K562 (cell line): ENCODE measurements at regions not wholly inside any gene's neighbourhood (a gene's known extent, or its start where the extent isn't known, plus 50 kb on each side); places are given as distances from the start of the nearest gene placed in this dataset.

ENCODE experiments used
- HEY1 ChIP-seq: fragments of 250-450 bp; sonication (Bioruptor Pico); IDR thresholded peaks from 2 replicates; pipeline ENCODE4 v1.5.0; 2020; ENCODE audit warnings: mild to moderate bottlenecking, moderate library complexity, borderline replicate concordance
- HNRNPK ChIP-seq: fragments of 200-400 bp; formaldehyde crosslinking; IDR thresholded peaks from one replicate; pipeline ENCODE4 v1.6.1; 2018; ENCODE audit warnings: mild to moderate bottlenecking, low read depth, low read length; ENCODE audit not compliant: poor library complexity, severe bottlenecking
- MECOM ChIP-seq: fragments of 250-450 bp; sonication (Bioruptor Pico); IDR thresholded peaks from 2 replicates; pipeline ENCODE4 v1.8.0; 2022; ENCODE audit warnings: inconsistent platforms
- NR2F6 ChIP-seq: fragments of 450-650 bp; formaldehyde crosslinking; IDR thresholded peaks from 2 replicates; pipeline ENCODE4 v1.4.0; 2020; ENCODE audit warnings: mild to moderate bottlenecking
- PTBP1 ChIP-seq: fragments of 200-400 bp; formaldehyde crosslinking; IDR thresholded peaks from 2 replicates; pipeline ENCODE4 v1.6.1; 2017; ENCODE audit warnings: low read depth, low read length
- RBM39 ChIP-seq: fragments of 200-400 bp; formaldehyde crosslinking; optimal IDR thresholded peaks from 2 replicates; pipeline ENCODE3; 2018; ENCODE audit warnings: low read depth, low read length
- SMC3 ChIP-seq: conservative IDR thresholded peaks from 2 replicates; pipeline ENCODE4 v1.6.1; 2011; ENCODE audit warnings: low read depth, low read length, improper control_type of control experiment; ENCODE audit not compliant: insufficient read depth
- TAL1 ChIP-seq: fragments of 450-650 bp; IDR thresholded peaks from 2 replicates; pipeline ENCODE4 v1.6.1; 2016; ENCODE audit warnings: mild to moderate bottlenecking
- ZNF165 ChIP-seq: fragments of 250-450 bp; sonication (Bioruptor Pico); IDR thresholded peaks from 2 replicates; pipeline ENCODE4 v1.4.0; 2020; ENCODE audit warnings: borderline replicate concordance
- ZNF212 ChIP-seq: fragments of 450-650 bp; formaldehyde crosslinking; IDR thresholded peaks from 2 replicates; pipeline ENCODE4 v1.4.0; 2020; ENCODE audit warnings: mild to moderate bottlenecking
- ZNF780A ChIP-seq: fragments of 250-450 bp; sonication (Bioruptor Pico); IDR thresholded peaks from 2 replicates; pipeline ENCODE4 v1.5.0; 2021; ENCODE audit warnings: mild to moderate bottlenecking
- TF ChIP-seq, protein P1 (sequence below): sonication (generic); formaldehyde crosslinking; IDR thresholded peaks from 2 replicates; pipeline ENCODE4 v1.8.0; 2022; ENCODE audit warnings: mild to moderate bottlenecking, missing genetic modification reagents

DNA sequence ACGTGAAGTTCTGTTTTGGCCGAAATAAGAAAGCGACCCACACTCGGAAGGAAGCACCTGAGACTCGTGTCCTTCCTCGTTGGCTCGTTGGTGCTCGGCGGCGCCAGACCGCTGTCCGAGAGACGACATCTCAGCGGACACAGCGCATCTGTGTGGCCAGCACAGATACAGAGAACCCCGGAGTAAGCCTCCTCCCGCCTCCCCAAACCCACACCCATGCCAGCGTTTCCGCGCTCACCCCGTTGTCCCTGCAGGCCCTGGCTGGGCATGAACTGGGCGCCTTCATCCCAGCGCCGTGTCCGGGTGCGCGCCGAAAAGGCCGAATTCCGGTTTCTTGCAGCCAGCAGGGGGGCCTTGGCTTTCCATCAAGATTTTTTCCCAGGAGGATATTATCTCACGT lies 127.6 kb downstream of the SOX1 start (continued):
- TF ChIP-seq HNRNPK, result no peak
- TF ChIP-seq ZNF780A, result no peak
- no peak for TF ChIP-seq TAL1
- no peak for TF ChIP-seq HEY1 (CRISPR knock-in tag)
- TF ChIP-seq PTBP1, result no peak
- no peak for TF ChIP-seq RBM39
- TF ChIP-seq, protein P1, sequence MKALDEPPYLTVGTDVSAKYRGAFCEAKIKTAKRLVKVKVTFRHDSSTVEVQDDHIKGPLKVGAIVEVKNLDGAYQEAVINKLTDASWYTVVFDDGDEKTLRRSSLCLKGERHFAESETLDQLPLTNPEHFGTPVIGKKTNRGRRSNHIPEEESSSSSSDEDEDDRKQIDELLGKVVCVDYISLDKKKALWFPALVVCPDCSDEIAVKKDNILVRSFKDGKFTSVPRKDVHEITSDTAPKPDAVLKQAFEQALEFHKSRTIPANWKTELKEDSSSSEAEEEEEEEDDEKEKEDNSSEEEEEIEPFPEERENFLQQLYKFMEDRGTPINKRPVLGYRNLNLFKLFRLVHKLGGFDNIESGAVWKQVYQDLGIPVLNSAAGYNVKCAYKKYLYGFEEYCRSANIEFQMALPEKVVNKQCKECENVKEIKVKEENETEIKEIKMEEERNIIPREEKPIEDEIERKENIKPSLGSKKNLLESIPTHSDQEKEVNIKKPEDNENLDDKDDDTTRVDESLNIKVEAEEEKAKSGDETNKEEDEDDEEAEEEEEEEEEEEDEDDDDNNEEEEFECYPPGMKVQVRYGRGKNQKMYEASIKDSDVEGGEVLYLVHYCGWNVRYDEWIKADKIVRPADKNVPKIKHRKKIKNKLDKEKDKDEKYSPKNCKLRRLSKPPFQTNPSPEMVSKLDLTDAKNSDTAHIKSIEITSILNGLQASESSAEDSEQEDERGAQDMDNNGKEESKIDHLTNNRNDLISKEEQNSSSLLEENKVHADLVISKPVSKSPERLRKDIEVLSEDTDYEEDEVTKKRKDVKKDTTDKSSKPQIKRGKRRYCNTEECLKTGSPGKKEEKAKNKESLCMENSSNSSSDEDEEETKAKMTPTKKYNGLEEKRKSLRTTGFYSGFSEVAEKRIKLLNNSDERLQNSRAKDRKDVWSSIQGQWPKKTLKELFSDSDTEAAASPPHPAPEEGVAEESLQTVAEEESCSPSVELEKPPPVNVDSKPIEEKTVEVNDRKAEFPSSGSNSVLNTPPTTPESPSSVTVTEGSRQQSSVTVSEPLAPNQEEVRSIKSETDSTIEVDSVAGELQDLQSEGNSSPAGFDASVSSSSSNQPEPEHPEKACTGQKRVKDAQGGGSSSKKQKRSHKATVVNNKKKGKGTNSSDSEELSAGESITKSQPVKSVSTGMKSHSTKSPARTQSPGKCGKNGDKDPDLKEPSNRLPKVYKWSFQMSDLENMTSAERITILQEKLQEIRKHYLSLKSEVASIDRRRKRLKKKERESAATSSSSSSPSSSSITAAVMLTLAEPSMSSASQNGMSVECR, result no peak
- TF ChIP-seq NR2F6, result no peak
- TF ChIP-seq ZNF212 (CRISPR knock-in tag), result no peak
- TF ChIP-seq MECOM (CRISPR knock-in tag), result no peak
- TF ChIP-seq ZNF165, result no peak
- no peak for TF ChIP-seq SMC3
